ENCODE measurements at regions not wholly inside any gene's neighbourhood (a gene's known extent, or its start where the extent isn't known, plus 50 kb on each side); places are given as distances from the start of the nearest gene placed in this dataset.

GRCh38 chr10:63727636-63728035 is 206.4 kb downstream of the REEP3 start:
- no peak for DNase-seq (ENCODE audit: low spot score)
- no peak for TF ChIP-seq CTCF (IDR thresholded peaks at IDR 0.05; ENCODE audit: borderline replicate concordance, control extremely low read depth, extremely low read depth, insufficient read depth, missing control alignments)
- in situ Hi-C loops (cut with MboI; ENCODE audit: low sequenced_read_pairs, unreplicated experiment): loop anchor here (10.0 kb wide), 1 partner anchor 563 kb away; no protein-coding TSS in a partner anchor

- no peak for TF ChIP-seq CTCF (IDR thresholded peaks at IDR 0.05; ENCODE audit: borderline replicate concordance, control extremely low read depth, extremely low read depth, insufficient read depth, missing control alignments)
- no peak for DNase-seq (ENCODE audit: low spot score)
- in situ Hi-C loops (cut with MboI; ENCODE audit: low sequenced_read_pairs, unreplicated experiment): no loop called here
Observed at GRCh38 chr10:63735305-63735704, 214.1 kb downstream of the REEP3 start.

DNA sequence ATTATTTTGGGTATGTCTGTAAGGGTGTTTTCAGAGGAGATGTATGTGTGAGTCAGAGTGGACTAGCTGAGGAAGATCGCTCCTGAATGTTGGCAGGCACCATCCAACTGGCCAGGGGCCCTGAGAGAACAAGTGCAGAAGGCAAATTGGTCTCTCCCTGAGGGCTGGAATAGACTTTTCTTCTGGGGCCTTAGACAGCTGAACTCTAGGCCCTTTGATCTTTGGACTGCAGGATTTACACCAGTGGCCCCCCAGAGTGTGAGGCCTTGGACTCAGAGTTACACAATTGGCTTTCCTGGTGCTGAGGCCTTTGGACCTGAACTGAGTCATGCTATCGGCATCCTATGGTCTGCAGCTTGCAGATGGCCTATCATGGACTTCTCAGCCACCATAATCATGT is 217.2 kb downstream of the REEP3 start:
- no peak for TF ChIP-seq CTCF (IDR thresholded peaks at IDR 0.05; ENCODE audit: borderline replicate concordance, control extremely low read depth, extremely low read depth, insufficient read depth, missing control alignments)
- DNase-seq (ENCODE audit: low spot score): no peak
- in situ Hi-C loops (cut with MboI; ENCODE audit: low sequenced_read_pairs, unreplicated experiment): no loop called here

DNA sequence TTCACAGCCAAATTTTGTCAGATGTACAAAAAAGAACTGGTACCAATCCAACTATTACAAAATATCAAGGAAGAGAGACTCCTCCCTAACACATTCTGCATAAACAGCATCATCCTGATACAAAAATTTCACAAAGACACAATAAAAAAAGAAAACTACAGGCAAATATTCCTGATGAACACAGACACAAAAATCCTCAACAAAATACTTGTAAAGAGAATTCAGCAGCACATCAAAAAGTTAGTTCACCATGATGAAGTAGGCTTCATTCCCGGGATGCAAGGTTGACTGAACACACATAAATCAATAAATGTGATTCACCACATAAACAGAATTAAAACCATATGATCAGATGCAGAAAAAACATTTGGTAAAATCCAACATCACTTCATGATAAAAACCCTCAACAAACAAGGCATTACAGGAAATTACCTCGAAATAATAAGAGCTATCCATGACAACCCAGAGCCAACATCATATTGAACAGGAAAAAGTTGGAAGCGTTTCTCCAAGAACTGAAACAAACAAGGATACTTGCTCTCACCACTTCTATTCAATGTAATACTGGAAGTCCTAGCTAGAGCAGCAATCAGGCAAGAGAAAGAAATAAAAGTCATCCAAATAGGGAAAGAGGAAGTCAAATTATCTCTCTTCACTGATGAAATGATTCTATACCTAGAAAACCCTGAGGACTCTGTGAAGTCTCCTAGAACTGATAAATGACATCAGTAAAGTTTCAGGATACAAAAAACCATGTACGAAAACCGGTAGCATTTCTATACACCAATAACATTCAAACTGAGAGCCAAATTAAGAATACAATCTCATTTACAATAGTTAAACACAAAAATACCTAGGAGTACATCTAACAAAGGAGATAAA is 223.1 kb downstream of the REEP3 start:
- in situ Hi-C loops (cut with MboI; ENCODE audit: low sequenced_read_pairs, unreplicated experiment): no loop called here
- DNase-seq (ENCODE audit: low spot score): no peak
- no peak for TF ChIP-seq CTCF (IDR thresholded peaks at IDR 0.05; ENCODE audit: borderline replicate concordance, control extremely low read depth, extremely low read depth, insufficient read depth, missing control alignments)

GRCh38 chr10:63749915-63750314 is 228.7 kb downstream of the REEP3 start:
- no peak for TF ChIP-seq CTCF (IDR thresholded peaks at IDR 0.05; ENCODE audit: borderline replicate concordance, control extremely low read depth, extremely low read depth, insufficient read depth, missing control alignments)
- DNase-seq (ENCODE audit: low spot score): no peak
- in situ Hi-C loops (cut with MboI; ENCODE audit: low sequenced_read_pairs, unreplicated experiment): no loop called here

DNA sequence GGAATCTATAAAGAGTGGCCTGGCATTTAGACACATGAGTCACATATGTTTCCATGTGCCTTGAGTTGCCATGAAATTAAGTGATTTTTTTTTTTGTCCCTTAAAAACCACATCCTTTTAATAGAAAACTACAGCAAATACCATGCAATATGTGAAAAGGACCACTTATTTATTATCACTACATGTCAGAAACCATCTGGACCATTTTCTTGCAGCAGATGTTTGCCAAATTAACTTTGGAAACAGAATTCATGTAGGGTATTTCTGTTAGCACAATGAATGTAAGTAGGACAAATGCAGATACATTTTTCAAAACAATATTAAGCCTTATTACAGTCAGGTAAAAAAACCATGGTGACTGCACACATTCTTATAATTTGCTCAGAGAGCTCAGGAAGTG is 230.6 kb downstream of the REEP3 start:
- in situ Hi-C loops (cut with MboI; ENCODE audit: low sequenced_read_pairs, unreplicated experiment): no loop called here
- no peak for DNase-seq (ENCODE audit: low spot score)

More for the DNA sequence above, 230.6 kb downstream of the REEP3 start:
- no peak for TF ChIP-seq CTCF (IDR thresholded peaks at IDR 0.05; ENCODE audit: borderline replicate concordance, control extremely low read depth, extremely low read depth, insufficient read depth, missing control alignments)

All from GM13976 (cell line).